ENCODE measurements at regions not wholly inside any gene's neighbourhood (a gene's known extent, or its start where the extent isn't known, plus 50 kb on each side); places are given as distances from the start of the nearest gene placed in this dataset.

DNA sequence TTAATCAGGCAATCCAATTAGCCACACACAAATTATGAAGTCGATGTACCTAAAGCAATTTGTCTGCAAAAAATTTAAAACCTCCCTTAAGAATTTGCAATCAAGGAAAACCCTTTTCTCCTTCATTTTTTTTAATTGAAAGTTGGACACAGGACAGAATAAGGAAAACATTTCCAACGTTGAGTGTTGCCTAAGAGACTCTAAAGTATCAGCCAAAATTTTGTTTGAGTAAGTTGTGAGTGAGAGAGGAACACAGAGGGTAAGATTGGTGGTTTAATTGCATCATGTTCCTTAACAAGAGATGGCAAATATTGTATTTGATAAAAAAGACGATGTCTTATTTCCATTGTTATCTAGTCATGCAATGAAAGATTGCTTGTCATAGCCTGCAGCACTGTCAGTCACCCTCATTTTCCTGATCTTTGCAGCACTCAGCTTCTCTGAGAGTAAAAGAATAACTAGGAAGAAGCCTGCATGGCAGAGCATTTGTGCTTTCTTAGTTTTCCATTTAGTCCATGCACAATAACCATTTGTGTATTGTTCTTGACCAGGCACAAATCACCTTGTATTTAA, 115.5 kb downstream of the ICOS start:
- CTCF ChIA-PET: interaction anchor here (1.2 kb wide), 1 partner anchor 18 kb away, joined by 3 read pairs; no protein-coding TSS in a partner anchor
- Histone ChIP-seq H3K4me3 (ENCODE audit: low read depth, low read length) (no peak overlapping the region), H3K4me1 (ENCODE audit: control insufficient read depth, insufficient read depth, low read length) (no peaks in the 10 kb centered on the region)

DNA sequence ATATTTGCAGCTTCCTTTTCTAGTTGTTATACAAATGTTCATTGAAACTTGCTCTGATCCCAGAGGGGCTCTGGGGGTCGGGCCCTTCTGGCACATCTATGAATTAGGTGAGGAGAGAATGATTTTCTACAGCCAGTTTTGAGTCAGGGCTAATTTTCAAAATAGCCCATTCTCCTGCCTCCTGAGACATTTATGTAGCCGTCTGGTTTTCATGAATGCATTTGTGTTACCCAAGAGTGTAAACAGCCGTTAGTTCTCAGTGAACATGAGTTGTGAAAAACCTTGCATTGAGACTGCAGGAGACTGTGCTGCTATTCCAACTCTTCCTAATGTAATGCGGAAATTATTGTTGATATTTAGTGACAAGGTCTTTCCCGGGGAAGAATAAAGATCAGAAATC, 122.5 kb downstream of the ICOS start:
- Histone ChIP-seq H3K36me3 (ENCODE audit: control insufficient read depth in 2 of 2, insufficient read depth in 1 of 2, low read length in 2 of 2) (no peaks in the 10 kb centered on the region), H3K27ac (ENCODE audit: extremely low read depth, low read depth, low read length) (no peak overlapping the region), H3K4me3 (ENCODE audit: low read depth, low read length) (no peak overlapping the region), H3K9me3 (ENCODE audit: control insufficient read depth, insufficient read depth, low read depth, low read length) (no peaks in the 10 kb centered on the region), H3K4me1 (ENCODE audit: control insufficient read depth, insufficient read depth, low read length) (no peaks in the 10 kb centered on the region)
- CTCF ChIA-PET: interaction anchor here (0.7 to 0.8 kb wide), 2 partner anchors 15 to 34 kb away, joined by 4 to 6 read pairs; no protein-coding TSS in a partner anchor
- no peak for TF ChIP-seq ZNF302 (tag by site-specific recombination; IDR thresholded peaks at IDR 0.05; ENCODE audit: low read depth)
- no peak for TF ChIP-seq ZNF292 (tag by site-specific recombination; IDR thresholded peaks at IDR 0.05; ENCODE audit: borderline replicate concordance, low read depth)
- TF ChIP-seq, protein P1, sequence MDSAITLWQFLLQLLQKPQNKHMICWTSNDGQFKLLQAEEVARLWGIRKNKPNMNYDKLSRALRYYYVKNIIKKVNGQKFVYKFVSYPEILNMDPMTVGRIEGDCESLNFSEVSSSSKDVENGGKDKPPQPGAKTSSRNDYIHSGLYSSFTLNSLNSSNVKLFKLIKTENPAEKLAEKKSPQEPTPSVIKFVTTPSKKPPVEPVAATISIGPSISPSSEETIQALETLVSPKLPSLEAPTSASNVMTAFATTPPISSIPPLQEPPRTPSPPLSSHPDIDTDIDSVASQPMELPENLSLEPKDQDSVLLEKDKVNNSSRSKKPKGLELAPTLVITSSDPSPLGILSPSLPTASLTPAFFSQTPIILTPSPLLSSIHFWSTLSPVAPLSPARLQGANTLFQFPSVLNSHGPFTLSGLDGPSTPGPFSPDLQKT (IDR thresholded peaks at IDR 0.05; ENCODE audit: borderline replicate concordance, low read depth, low read length): no peak
- no peak for TF ChIP-seq ZNF768 (tag by site-specific recombination; IDR thresholded peaks at IDR 0.05)
- TF ChIP-seq, protein P2, sequence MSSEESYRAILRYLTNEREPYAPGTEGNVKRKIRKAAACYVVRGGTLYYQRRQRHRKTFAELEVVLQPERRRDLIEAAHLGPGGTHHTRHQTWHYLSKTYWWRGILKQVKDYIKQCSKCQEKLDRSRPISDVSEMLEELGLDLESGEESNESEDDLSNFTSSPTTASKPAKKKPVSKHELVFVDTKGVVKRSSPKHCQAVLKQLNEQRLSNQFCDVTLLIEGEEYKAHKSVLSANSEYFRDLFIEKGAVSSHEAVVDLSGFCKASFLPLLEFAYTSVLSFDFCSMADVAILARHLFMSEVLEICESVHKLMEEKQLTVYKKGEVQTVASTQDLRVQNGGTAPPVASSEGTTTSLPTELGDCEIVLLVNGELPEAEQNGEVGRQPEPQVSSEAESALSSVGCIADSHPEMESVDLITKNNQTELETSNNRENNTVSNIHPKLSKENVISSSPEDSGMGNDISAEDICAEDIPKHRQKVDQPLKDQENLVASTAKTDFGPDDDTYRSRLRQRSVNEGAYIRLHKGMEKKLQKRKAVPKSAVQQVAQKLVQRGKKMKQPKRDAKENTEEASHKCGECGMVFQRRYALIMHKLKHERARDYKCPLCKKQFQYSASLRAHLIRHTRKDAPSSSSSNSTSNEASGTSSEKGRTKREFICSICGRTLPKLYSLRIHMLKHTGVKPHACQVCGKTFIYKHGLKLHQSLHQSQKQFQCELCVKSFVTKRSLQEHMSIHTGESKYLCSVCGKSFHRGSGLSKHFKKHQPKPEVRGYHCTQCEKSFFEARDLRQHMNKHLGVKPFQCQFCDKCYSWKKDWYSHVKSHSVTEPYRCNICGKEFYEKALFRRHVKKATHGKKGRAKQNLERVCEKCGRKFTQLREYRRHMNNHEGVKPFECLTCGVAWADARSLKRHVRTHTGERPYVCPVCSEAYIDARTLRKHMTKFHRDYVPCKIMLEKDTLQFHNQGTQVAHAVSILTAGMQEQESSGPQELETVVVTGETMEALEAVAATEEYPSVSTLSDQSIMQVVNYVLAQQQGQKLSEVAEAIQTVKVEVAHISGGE (tag by site-specific recombination; conservative IDR thresholded peaks at IDR 0.05; ENCODE audit: low read depth): no peak
- POLR2A ChIA-PET: no interaction called here

More for the DNA sequence above, 115.5 kb downstream of the ICOS start:
- no peak overlapping the region for H3K27ac ChIP-seq (ENCODE audit: extremely low read depth, low read depth, low read length)
- no peak for TF ChIP-seq ZNF624 (tag by site-specific recombination; IDR thresholded peaks at IDR 0.05)
- no peak for TF ChIP-seq ZNF610 (tag by site-specific recombination; IDR thresholded peaks at IDR 0.05; ENCODE audit: borderline replicate concordance)
- no peak for TF ChIP-seq ZBTB8A (tag by site-specific recombination; IDR thresholded peaks at IDR 0.05)
- TF ChIP-seq, protein P3, sequence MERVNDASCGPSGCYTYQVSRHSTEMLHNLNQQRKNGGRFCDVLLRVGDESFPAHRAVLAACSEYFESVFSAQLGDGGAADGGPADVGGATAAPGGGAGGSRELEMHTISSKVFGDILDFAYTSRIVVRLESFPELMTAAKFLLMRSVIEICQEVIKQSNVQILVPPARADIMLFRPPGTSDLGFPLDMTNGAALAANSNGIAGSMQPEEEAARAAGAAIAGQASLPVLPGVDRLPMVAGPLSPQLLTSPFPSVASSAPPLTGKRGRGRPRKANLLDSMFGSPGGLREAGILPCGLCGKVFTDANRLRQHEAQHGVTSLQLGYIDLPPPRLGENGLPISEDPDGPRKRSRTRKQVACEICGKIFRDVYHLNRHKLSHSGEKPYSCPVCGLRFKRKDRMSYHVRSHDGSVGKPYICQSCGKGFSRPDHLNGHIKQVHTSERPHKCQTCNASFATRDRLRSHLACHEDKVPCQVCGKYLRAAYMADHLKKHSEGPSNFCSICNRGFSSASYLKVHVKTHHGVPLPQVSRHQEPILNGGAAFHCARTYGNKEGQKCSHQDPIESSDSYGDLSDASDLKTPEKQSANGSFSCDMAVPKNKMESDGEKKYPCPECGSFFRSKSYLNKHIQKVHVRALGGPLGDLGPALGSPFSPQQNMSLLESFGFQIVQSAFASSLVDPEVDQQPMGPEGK (tag by site-specific recombination; IDR thresholded peaks at IDR 0.05): no peak
- TF ChIP-seq ZNF416 (tag by site-specific recombination; IDR thresholded peaks at IDR 0.05): no peak
- TF ChIP-seq GLI4 (tag by site-specific recombination; IDR thresholded peaks at IDR 0.05): no peak
- no peak for TF ChIP-seq ZNF571 (tag by site-specific recombination; IDR thresholded peaks at IDR 0.05)
- TF ChIP-seq ZNF146 (tag by site-specific recombination; IDR thresholded peaks at IDR 0.05): no peak
- TF ChIP-seq ZBTB20 (tag by site-specific recombination; IDR thresholded peaks at IDR 0.05): no peak
- no peak for TF ChIP-seq RBAK (tag by site-specific recombination; IDR thresholded peaks at IDR 0.05)
- TF ChIP-seq KLF9 (tag by site-specific recombination; IDR thresholded peaks at IDR 0.05; ENCODE audit: low read depth): no peak
- TF ChIP-seq, protein P4, sequence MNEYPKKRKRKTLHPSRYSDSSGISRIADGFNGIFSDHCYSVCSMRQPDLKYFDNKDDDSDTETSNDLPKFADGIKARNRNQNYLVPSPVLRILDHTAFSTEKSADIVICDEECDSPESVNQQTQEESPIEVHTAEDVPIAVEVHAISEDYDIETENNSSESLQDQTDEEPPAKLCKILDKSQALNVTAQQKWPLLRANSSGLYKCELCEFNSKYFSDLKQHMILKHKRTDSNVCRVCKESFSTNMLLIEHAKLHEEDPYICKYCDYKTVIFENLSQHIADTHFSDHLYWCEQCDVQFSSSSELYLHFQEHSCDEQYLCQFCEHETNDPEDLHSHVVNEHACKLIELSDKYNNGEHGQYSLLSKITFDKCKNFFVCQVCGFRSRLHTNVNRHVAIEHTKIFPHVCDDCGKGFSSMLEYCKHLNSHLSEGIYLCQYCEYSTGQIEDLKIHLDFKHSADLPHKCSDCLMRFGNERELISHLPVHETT (tag by site-specific recombination; IDR thresholded peaks at IDR 0.05): no peak
- TF ChIP-seq, protein P5, sequence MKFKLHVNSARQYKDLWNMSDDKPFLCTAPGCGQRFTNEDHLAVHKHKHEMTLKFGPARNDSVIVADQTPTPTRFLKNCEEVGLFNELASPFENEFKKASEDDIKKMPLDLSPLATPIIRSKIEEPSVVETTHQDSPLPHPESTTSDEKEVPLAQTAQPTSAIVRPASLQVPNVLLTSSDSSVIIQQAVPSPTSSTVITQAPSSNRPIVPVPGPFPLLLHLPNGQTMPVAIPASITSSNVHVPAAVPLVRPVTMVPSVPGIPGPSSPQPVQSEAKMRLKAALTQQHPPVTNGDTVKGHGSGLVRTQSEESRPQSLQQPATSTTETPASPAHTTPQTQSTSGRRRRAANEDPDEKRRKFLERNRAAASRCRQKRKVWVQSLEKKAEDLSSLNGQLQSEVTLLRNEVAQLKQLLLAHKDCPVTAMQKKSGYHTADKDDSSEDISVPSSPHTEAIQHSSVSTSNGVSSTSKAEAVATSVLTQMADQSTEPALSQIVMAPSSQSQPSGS (tag by site-specific recombination; IDR thresholded peaks at IDR 0.05; ENCODE audit: low read depth): no peak
- TF ChIP-seq ZNF529 (tag by site-specific recombination; IDR thresholded peaks at IDR 0.05; ENCODE audit: insufficient replicate concordance): no peak
- TF ChIP-seq ZNF768 (tag by site-specific recombination; IDR thresholded peaks at IDR 0.05): no peak
- TF ChIP-seq ZNF292 (tag by site-specific recombination; IDR thresholded peaks at IDR 0.05; ENCODE audit: borderline replicate concordance, low read depth): no peak
- TF ChIP-seq, protein P6, sequence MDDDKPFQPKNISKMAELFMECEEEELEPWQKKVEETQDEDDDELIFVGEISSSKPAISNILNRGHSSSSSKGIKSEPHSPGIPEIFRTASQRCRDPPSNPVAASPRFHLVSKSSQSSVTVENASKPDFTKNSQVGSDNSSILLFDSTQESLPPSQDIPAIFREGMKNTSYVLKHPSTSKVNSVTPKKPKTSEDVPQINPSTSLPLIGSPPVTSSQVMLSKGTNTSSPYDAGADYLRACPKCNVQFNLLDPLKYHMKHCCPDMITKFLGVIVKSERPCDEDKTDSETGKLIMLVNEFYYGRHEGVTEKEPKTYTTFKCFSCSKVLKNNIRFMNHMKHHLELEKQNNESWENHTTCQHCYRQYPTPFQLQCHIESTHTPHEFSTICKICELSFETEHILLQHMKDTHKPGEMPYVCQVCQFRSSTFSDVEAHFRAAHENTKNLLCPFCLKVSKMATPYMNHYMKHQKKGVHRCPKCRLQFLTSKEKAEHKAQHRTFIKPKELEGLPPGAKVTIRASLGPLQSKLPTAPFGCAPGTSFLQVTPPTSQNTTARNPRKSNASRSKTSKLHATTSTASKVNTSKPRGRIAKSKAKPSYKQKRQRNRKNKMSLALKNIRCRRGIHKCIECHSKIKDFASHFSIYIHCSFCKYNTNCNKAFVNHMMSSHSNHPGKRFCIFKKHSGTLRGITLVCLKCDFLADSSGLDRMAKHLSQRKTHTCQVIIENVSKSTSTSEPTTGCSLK (tag by site-specific recombination; IDR thresholded peaks at IDR 0.05): no peak
- no peak for TF ChIP-seq ZNF843 (tag by site-specific recombination; IDR thresholded peaks at IDR 0.05)
- H3K36me3 ChIP-seq (ENCODE audit: control insufficient read depth in 2 of 2, insufficient read depth in 1 of 2, low read length in 2 of 2): no peaks in the 10 kb centered on the region
- POLR2A ChIA-PET: no interaction called here
- H3K9me3 ChIP-seq (ENCODE audit: control insufficient read depth, insufficient read depth, low read depth, low read length): no peaks in the 10 kb centered on the region

Data from HEK293 (cell line).